ENCODE measurements at regions not wholly inside any gene's neighbourhood (a gene's known extent, or its start where the extent isn't known, plus 50 kb on each side); places are given as distances from the start of the nearest gene placed in this dataset.

DNA sequence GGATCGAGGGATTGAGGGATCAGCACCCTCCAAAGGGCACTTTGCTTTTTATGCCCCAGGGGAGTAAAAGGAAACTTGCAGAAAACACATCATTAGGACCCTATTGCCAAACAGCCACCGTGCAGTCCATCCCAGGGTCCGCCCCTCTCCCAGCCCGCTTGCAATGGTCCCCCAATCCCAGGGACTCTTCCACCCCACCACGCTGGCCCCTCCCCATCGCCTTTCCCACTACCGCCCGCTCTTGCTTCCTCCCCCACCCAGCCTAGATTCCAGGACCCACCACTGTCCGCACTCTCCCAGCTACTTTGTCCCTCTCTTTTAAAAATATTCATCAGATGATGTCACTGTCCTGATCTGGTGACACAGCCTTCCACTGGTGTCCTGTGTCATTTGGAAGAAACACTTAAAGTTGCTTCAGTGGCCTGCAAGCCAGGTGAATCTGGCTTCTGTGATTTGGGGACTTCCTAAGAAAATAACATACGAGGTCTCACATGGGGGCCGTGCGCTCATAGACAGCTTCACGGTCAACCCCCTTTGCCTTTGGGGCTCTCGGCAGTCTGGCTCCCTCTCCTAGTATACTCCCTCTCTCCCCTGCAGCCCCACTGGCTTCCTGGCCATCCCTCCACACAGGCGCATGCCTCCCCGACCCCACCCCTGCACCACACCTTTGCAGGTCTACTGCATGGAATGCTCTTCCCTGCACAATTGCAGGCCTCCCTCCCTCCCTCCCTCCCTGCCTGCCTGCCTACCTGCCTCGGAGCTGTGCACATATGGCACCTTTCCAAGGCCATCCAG lies 127.9 kb downstream of the RBFOX3 start:
- Histone ChIP-seq H4K20me1 (ENCODE audit: insufficient read depth, low read depth, low read length) (no peaks in the 10 kb centered on the region), H3K4me2 (ENCODE audit: low read depth, low read length, poor library complexity, severe bottlenecking) (no peak overlapping the region), H3K9me2 (replicated peaks; ENCODE audit: insufficient read depth, low read length) (no peaks in the 10 kb centered on the region), H3K9ac (ENCODE audit: low read length) (no peak overlapping the region), H2AFZ (ENCODE audit: low read length) (no peak overlapping the region), H3K36me3 (ENCODE audit: insufficient read depth, low read length) (no peaks in the 10 kb centered on the region), H3K4me1 (ENCODE audit: low read length) (no peaks in the 10 kb centered on the region), H3K9me3 (ENCODE audit: low read length) (no peaks in the 10 kb centered on the region), H3K27me3 (ENCODE audit: low read length) (no peaks in the 10 kb centered on the region), H3K4me3 (ENCODE audit: low read length) (no peak overlapping the region), H3K79me2 (ENCODE audit: low read length) (no peaks in the 10 kb centered on the region), H3K27ac (ENCODE audit: low read length) (no peak overlapping the region)
- no peak for DNase-seq

DNA sequence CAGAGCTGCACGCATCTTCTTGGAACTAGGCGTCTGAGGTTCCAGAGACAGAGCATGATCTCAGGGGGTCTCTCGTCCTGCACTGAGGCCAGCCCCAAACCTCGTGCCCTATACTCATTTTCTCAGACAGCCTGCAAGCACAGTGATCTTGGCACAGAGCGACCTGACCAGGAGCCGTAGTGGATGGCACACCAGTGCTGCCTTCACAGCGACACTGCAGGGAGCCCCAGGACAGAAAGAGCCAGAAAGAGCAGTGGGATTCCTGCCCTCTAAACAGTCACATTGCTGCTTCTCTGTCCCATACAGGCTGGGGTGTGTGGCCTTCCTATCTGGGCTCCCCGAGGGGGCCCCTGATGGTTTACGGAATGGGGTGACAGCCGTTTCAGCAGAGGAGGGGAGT lies 131.0 kb downstream of the RBFOX3 start:
- Histone ChIP-seq H3K27me3 (ENCODE audit: low read length) (no peaks in the 10 kb centered on the region), H2AFZ (ENCODE audit: low read length) (no peak overlapping the region), H3K79me2 (ENCODE audit: low read length) (no peaks in the 10 kb centered on the region), H3K9me3 (ENCODE audit: low read length) (no peaks in the 10 kb centered on the region), H3K9ac (ENCODE audit: low read length) (no peak overlapping the region), H3K36me3 (ENCODE audit: insufficient read depth, low read length) (no peaks in the 10 kb centered on the region), H3K27ac (ENCODE audit: low read length) (no peak overlapping the region), H3K4me1 (ENCODE audit: low read length) (no peaks in the 10 kb centered on the region), H3K9me2 (replicated peaks; ENCODE audit: insufficient read depth, low read length) (no peaks in the 10 kb centered on the region), H3K4me3 (ENCODE audit: low read length) (no peak overlapping the region), H3K4me2 (ENCODE audit: low read depth, low read length, poor library complexity, severe bottlenecking) (no peak overlapping the region), H4K20me1 (ENCODE audit: insufficient read depth, low read depth, low read length) (no peaks in the 10 kb centered on the region)
- DNase-seq: no peak

DNA sequence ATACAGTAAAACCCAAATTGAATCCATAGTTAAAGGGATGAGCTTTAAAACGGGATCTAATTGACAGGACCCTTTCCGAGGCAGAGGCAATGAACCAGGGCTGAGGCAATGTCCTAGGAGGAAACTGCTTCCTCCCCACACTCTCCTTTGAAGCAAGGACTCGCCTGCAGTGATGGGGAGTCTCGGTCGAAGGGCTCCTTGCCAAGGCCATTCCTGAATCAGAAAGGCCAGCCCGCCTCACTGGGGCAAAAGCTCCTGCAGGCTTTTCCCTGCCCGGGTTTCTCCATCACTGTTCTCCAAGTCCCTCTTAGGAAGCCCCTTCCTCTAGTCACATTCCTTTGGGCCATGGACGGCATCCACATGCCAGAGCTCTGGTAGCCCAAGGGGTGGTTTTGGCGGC lies 132.0 kb downstream of the RBFOX3 start:
- no peaks in the 10 kb centered on the region for H4K20me1 ChIP-seq (ENCODE audit: insufficient read depth, low read depth, low read length)
- H3K4me3 ChIP-seq (ENCODE audit: low read length): no peak overlapping the region
- no peak overlapping the region for H2AFZ ChIP-seq (ENCODE audit: low read length)
- no peaks in the 10 kb centered on the region for H3K79me2 ChIP-seq (ENCODE audit: low read length)
- H3K27me3 ChIP-seq (ENCODE audit: low read length): no peaks in the 10 kb centered on the region
- DNase-seq: no peak
- H3K9me3 ChIP-seq (ENCODE audit: low read length): no peaks in the 10 kb centered on the region
- H3K4me1 ChIP-seq (ENCODE audit: low read length): no peaks in the 10 kb centered on the region
- H3K4me2 ChIP-seq (ENCODE audit: low read depth, low read length, poor library complexity, severe bottlenecking): no peak overlapping the region
- H3K9ac ChIP-seq (ENCODE audit: low read length): no peak overlapping the region
- no peaks in the 10 kb centered on the region for H3K36me3 ChIP-seq (ENCODE audit: insufficient read depth, low read length)
- no peaks in the 10 kb centered on the region for H3K9me2 ChIP-seq (replicated peaks; ENCODE audit: insufficient read depth, low read length)
- no peak overlapping the region for H3K27ac ChIP-seq (ENCODE audit: low read length)

DNA sequence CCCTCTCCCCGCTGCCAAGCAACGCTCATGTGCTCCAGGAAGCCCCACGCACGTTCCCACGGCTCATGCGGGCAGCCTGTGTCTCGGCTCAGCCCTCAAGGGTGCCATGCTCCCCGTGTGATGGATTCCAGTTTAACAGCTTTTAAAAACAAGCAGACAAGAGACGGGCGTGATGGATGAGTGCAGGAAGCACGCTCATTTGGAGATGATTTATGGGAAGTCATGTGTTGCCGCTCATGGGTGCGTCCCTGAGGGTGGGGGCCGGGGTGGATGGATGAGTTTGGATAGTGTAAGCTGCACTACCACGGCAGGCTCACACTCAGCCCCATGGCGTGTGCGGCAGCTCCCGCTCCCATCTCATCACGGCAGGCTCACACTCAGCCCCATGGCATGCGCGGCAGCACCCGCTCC lies 132.8 kb downstream of the RBFOX3 start:
- no peaks in the 10 kb centered on the region for H3K9me3 ChIP-seq (ENCODE audit: low read length)
- H3K4me3 ChIP-seq (ENCODE audit: low read length): no peak overlapping the region
- DNase-seq: no peak
- no peak overlapping the region for H2AFZ ChIP-seq (ENCODE audit: low read length)
- H3K36me3 ChIP-seq (ENCODE audit: insufficient read depth, low read length): no peaks in the 10 kb centered on the region
- no peak overlapping the region for H3K27ac ChIP-seq (ENCODE audit: low read length)
- no peak overlapping the region for H3K9ac ChIP-seq (ENCODE audit: low read length)
- H3K4me1 ChIP-seq (ENCODE audit: low read length): no peaks in the 10 kb centered on the region
- H3K4me2 ChIP-seq (ENCODE audit: low read depth, low read length, poor library complexity, severe bottlenecking): no peak overlapping the region
- no peaks in the 10 kb centered on the region for H3K79me2 ChIP-seq (ENCODE audit: low read length)
- no peaks in the 10 kb centered on the region for H3K27me3 ChIP-seq (ENCODE audit: low read length)
- H4K20me1 ChIP-seq (ENCODE audit: insufficient read depth, low read depth, low read length): no peaks in the 10 kb centered on the region
- H3K9me2 ChIP-seq (replicated peaks; ENCODE audit: insufficient read depth, low read length): no peaks in the 10 kb centered on the region

DNA sequence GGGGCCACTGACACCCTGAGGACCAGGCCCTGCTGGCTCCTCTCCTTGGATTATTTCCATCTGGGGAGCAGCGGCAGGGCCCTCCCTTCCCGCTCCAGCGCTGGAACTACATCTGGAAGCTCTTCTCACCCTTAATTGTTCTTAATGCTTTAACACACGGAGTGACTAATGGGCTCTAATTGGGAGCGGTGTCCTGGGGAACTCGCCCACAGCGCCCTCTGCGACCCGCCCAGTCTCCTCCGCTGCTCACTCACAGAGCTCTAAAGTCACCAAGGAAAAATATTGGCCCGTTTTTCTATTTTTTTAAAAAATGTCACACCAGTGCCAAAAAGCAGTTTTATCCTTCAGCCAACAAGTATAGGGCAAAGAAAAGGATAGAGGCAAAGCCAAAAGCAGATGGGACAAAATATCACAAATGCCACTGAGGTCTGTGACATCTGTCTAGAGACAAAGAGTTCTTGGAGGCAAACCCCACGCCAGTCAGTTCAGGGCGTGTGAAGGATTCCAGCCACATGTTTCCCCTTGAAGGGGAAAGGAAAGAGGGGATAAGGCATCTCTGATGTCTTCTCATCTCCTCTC lies 134.7 kb downstream of the RBFOX3 start:
- Histone ChIP-seq H3K79me2 (ENCODE audit: low read length) (no peaks in the 10 kb centered on the region), H3K4me3 (ENCODE audit: low read length) (no peak overlapping the region), H4K20me1 (ENCODE audit: insufficient read depth, low read depth, low read length) (no peaks in the 10 kb centered on the region), H2AFZ (ENCODE audit: low read length) (no peak overlapping the region), H3K9me3 (ENCODE audit: low read length) (no peaks in the 10 kb centered on the region), H3K4me1 (ENCODE audit: low read length) (no peaks in the 10 kb centered on the region), H3K9ac (ENCODE audit: low read length) (no peak overlapping the region), H3K36me3 (ENCODE audit: insufficient read depth, low read length) (no peaks in the 10 kb centered on the region), H3K9me2 (replicated peaks; ENCODE audit: insufficient read depth, low read length) (no peaks in the 10 kb centered on the region), H3K27ac (ENCODE audit: low read length) (no peak overlapping the region), H3K27me3 (ENCODE audit: low read length) (no peaks in the 10 kb centered on the region), H3K4me2 (ENCODE audit: low read depth, low read length, poor library complexity, severe bottlenecking) (no peak overlapping the region)
- DNase-seq: no peak

DNA sequence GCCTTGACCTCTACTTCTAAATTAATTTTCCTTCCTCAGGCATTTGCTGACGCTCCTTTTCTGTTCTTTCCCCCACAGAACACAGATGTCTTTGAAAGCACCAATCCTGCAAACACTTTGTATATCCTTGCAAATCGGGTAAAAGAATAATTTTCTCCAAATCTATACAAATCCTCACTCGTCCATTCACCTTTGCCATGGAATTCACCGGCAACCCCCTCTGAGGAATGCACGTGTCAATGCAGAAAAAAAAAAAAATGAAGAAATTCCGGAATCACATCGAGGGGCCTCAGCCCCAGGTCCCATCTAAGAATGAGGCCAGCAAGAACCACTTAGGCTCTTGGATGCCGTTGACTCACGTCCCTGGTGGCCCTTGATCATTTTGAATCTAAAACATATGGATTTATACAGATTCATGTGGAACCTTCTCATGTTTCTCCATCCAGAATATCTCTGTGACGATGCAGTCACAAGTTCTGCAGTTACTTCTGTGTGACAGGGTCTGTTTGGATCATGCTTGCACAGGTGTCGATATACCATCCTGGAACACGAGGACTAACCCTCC lies 136.9 kb downstream of the RBFOX3 start:
- H3K27ac ChIP-seq (ENCODE audit: low read length): no peak overlapping the region
- no peak overlapping the region for H3K4me2 ChIP-seq (ENCODE audit: low read depth, low read length, poor library complexity, severe bottlenecking)
- no peaks in the 10 kb centered on the region for H3K27me3 ChIP-seq (ENCODE audit: low read length)
- H4K20me1 ChIP-seq (ENCODE audit: insufficient read depth, low read depth, low read length): no peaks in the 10 kb centered on the region
- H3K9me3 ChIP-seq (ENCODE audit: low read length): no peaks in the 10 kb centered on the region
- no peak overlapping the region for H3K9ac ChIP-seq (ENCODE audit: low read length)
- H2AFZ ChIP-seq (ENCODE audit: low read length): no peak overlapping the region
- no peaks in the 10 kb centered on the region for H3K36me3 ChIP-seq (ENCODE audit: insufficient read depth, low read length)
- no peaks in the 10 kb centered on the region for H3K9me2 ChIP-seq (replicated peaks; ENCODE audit: insufficient read depth, low read length)
- H3K4me1 ChIP-seq (ENCODE audit: low read length): no peaks in the 10 kb centered on the region
- no peak overlapping the region for H3K4me3 ChIP-seq (ENCODE audit: low read length)
- H3K79me2 ChIP-seq (ENCODE audit: low read length): no peaks in the 10 kb centered on the region
- DNase-seq: no peak

DNA sequence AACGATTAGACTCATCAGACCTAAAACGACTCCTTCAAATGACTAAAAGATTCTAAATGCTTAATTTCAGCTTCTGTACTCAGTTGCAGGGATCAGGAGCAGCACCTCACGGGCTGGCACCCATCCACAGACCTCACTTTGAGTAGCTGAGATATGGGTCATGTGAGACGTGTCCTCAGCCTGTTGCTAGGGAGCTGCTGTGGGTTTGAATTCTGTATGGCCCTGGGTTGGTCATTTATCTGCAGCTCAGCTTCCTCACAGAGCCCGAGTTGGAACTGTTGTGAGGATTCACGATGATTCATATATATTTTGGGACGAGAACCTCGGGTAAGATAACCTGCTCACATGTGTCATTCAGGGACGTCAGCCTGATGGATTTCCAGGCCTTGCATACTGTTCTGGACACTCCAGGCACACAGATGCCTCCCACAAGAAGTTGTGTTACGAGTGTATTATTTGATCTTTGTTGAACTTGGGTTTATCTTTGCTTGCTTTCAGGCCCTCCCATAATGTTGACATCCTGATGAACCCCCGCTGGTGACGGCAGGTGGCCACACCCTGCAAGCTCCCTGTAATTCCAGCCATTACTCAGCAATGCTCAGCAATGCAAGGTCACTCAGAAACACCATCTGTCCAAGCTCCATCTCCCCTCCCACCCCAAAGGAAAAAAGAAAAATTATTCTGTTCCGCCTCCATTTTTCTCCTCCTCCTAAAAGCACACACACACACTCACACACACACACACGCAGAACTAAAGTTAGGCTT lies 137.6 kb downstream of the RBFOX3 start:
- Histone ChIP-seq H3K9ac (ENCODE audit: low read length) (no peak overlapping the region), H4K20me1 (ENCODE audit: insufficient read depth, low read depth, low read length) (no peaks in the 10 kb centered on the region), H3K36me3 (ENCODE audit: insufficient read depth, low read length) (no peaks in the 10 kb centered on the region), H3K4me1 (ENCODE audit: low read length) (no peaks in the 10 kb centered on the region), H2AFZ (ENCODE audit: low read length) (no peak overlapping the region), H3K4me2 (ENCODE audit: low read depth, low read length, poor library complexity, severe bottlenecking) (no peak overlapping the region), H3K4me3 (ENCODE audit: low read length) (no peak overlapping the region), H3K9me2 (replicated peaks; ENCODE audit: insufficient read depth, low read length) (no peaks in the 10 kb centered on the region), H3K27me3 (ENCODE audit: low read length) (no peaks in the 10 kb centered on the region), H3K27ac (ENCODE audit: low read length) (no peak overlapping the region), H3K79me2 (ENCODE audit: low read length) (no peaks in the 10 kb centered on the region), H3K9me3 (ENCODE audit: low read length) (no peaks in the 10 kb centered on the region)
- DNase-seq: no peak

DNA sequence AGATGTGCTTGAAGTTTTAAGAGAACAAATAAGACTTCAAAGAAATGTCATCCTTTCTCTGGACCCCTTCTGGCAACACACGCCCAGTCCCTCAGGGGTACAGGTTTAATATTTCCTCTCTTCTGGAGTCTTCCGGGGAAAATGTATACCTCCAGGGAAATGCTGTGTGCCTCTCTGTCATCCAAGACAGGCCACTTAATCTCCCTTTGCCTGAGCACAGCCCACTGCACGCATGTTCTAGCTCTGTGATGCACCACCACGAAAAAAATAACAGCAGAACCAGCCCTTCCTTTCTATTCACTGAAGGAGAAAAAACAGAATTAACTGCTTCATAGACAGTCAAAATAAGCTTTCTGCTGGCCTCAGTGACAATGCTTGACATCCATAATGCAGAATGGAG lies 140.1 kb downstream of the RBFOX3 start:
- Histone ChIP-seq H3K9me2 (replicated peaks; ENCODE audit: insufficient read depth, low read length) (no peaks in the 10 kb centered on the region), H3K27me3 (ENCODE audit: low read length) (no peaks in the 10 kb centered on the region)
- no peak for DNase-seq

More for the DNA sequence above, 140.1 kb downstream of the RBFOX3 start:
- H3K9me3 ChIP-seq (ENCODE audit: low read length): no peaks in the 10 kb centered on the region
- H3K27ac ChIP-seq (ENCODE audit: low read length): no peak overlapping the region
- H3K9ac ChIP-seq (ENCODE audit: low read length): no peak overlapping the region
- H3K79me2 ChIP-seq (ENCODE audit: low read length): no peaks in the 10 kb centered on the region
- H3K36me3 ChIP-seq (ENCODE audit: insufficient read depth, low read length): no peaks in the 10 kb centered on the region
- H3K4me2 ChIP-seq (ENCODE audit: low read depth, low read length, poor library complexity, severe bottlenecking): no peak overlapping the region
- no peak overlapping the region for H2AFZ ChIP-seq (ENCODE audit: low read length)
- no peaks in the 10 kb centered on the region for H4K20me1 ChIP-seq (ENCODE audit: insufficient read depth, low read depth, low read length)
- H3K4me3 ChIP-seq (ENCODE audit: low read length): no peak overlapping the region
- no peaks in the 10 kb centered on the region for H3K4me1 ChIP-seq (ENCODE audit: low read length)
